Coronary artery (tissue), 2 donors: ENCODE measurements at regions not wholly inside any gene's neighbourhood (a gene's known extent, or its start where the extent isn't known, plus 50 kb on each side); places are given as distances from the start of the nearest gene placed in this dataset.

Experiments
- DNase-seq: peaks from one replicate; pipeline ENCODE4 v3.0.0-alpha.2; 2017; ENCODE audit warnings: low spot score
- H3K27ac ChIP-seq, 2 donors: fragments of 200-600 bp; sonication (generic); one replicate each; pipeline ENCODE4 v1.5.1; 2016 to 2019
- H3K4me3 ChIP-seq: fragments of 200-600 bp; sonication (generic); 2 replicates; pipeline ENCODE4 v1.5.1; 2016; ENCODE audit warnings: mild to moderate bottlenecking, moderate library complexity
- TF ChIP-seq, protein P1 (sequence below): fragments of 200-600 bp; sonication (generic); IDR thresholded peaks from one replicate; pipeline ENCODE4 v1.5.1; 2019; ENCODE audit warnings: antibody characterized with exemption

DNA sequence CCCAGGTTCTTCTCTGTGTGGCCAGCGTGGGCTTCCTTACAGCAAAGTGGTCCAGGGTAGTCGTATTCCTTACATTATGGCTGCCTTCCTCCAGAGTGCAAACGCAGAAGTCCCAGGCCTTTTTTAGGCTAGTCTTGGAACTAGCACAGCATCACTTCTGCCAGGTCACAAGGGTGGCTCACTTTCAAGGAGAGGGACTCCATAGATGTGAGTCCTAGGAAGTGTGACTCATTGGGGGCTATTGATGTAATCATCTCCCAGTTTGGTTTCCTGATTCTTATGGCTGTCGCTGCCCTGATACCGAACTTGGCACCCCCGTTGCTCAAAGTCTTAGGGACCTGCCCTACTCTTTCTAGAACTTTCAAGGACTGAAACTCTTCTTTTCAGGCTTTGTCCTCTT is 140.0 kb downstream of the DCK start:
- TF ChIP-seq, protein P1, sequence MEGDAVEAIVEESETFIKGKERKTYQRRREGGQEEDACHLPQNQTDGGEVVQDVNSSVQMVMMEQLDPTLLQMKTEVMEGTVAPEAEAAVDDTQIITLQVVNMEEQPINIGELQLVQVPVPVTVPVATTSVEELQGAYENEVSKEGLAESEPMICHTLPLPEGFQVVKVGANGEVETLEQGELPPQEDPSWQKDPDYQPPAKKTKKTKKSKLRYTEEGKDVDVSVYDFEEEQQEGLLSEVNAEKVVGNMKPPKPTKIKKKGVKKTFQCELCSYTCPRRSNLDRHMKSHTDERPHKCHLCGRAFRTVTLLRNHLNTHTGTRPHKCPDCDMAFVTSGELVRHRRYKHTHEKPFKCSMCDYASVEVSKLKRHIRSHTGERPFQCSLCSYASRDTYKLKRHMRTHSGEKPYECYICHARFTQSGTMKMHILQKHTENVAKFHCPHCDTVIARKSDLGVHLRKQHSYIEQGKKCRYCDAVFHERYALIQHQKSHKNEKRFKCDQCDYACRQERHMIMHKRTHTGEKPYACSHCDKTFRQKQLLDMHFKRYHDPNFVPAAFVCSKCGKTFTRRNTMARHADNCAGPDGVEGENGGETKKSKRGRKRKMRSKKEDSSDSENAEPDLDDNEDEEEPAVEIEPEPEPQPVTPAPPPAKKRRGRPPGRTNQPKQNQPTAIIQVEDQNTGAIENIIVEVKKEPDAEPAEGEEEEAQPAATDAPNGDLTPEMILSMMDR: no peak
- no peak for DNase-seq
- H3K27ac ChIP-seq: no peak overlapping the region
- H3K4me3 ChIP-seq: no peak overlapping the region

DNA sequence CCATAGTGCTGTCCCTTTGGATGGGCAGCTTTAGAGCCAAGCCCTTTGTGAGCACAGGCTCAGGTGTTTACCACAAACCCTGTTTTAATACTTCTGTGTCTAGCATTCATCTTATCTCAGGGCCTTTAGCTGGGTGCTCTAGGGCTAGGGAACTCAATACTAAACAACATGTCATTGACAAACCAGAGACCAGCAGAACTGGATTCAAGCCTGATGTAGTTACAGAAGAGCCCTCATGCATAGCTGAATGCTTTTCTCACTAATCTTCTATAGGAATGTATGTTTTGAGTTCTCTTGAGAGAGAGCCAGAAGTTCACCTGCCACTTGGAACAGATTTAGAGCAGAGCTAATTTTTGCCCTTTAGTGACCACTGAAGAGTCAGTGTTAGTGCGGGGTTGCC is 142.6 kb downstream of the DCK start:
- DNase-seq: no peak
- Histone ChIP-seq H3K27ac (no peak overlapping the region), H3K4me3 (no peak overlapping the region)
- TF ChIP-seq, protein P1: no peak

DNA sequence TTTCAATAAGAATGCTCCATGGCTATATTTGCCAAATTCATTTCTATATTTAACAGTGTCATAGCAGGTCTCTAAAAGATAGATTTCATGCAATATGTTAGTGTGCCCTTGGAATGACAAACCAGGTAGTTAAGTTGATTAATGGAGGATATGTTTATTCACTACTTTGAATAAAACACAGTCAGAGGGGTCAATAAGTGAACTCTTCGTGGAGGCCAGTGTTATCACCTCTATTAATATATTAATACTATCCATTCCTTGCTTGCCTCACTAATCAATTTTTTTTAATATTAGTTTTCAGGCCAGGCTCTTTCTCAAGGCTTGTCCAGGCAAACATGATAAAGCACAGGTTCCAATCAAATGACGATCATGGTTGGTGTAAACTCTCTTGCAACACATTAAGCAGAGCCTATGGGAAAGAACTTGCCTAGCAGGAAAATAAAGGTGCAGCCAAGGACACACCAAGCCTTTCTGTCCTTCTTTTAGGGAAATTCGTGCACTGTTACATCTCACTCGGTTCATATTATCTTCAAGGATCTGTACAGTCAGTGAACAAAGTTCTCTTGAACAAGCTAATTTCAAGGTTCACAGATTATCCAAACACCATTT is 144.7 kb downstream of the DCK start:
- Histone ChIP-seq H3K4me3 (no peak overlapping the region), H3K27ac (no peak overlapping the region)
- no peak for DNase-seq
- TF ChIP-seq, protein P1: no peak

DNA sequence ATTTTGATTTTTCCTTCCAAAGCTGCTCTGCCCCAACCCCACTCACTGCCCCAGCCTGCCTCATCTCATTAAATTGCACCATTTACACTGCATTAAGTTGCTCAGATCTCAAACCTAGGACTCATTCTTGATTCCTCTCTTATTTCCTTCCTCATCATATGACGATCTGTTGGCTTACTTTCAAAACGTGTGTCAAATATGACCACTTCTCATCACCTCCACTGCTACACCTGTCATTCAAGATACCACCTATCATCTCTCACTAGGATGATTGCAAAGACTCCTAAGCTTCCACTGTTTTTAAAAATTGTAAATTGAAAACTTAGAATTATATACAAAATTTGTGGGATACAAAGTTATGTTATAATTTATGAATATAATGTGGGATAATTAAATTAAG is 147.1 kb downstream of the DCK start:
- no peak overlapping the region for H3K27ac ChIP-seq
- no peak overlapping the region for H3K4me3 ChIP-seq
- TF ChIP-seq, protein P1: no peak
- no peak for DNase-seq

DNA sequence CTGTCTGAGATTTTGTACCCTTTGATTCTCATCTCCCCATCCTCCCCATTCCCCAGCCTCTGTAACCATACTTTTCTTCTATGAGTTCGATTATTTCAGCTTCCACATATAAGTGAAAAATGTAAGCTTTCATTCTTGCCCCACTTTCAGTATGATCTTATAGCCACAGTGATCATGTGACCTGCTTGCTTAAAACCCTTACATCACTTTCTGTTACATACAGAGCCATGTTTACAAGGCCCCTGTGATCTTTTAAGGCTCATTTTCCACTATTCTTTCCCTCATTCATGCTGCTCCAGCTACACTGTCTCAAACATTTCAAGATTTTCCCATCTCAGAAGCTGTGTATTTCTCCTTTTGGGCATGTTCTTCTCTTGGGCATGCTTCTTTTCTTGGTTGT is 147.7 kb downstream of the DCK start:
- TF ChIP-seq, protein P1: no peak
- H3K27ac ChIP-seq: no peak overlapping the region
- DNase-seq: no peak
- H3K4me3 ChIP-seq: no peak overlapping the region

DNA sequence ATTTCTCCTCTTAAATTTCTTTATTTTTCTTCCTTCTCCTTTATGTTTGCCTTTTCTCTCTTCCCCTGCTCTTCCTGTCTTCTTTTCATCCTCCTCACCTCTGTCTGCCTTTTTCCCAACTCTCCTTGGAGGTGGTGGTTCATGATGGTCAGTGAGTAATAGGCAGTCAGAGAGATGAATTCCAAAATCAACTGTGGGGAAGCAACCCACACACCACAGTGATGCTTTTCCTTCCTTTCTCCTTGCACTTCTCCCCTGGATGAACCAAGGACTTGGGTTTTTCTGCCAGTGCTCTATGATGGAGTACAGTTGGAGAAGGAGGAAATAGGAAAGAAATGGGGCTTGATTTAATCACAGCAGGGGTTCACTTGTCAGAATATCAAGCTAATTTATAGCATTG is 153.8 kb downstream of the DCK start:
- H3K27ac ChIP-seq: peak overlapping the region in 1 of 2 donors; percentile 44
- DNase-seq: no peak
- TF ChIP-seq, protein P1: no peak
- H3K4me3 ChIP-seq: no peak overlapping the region

DNA sequence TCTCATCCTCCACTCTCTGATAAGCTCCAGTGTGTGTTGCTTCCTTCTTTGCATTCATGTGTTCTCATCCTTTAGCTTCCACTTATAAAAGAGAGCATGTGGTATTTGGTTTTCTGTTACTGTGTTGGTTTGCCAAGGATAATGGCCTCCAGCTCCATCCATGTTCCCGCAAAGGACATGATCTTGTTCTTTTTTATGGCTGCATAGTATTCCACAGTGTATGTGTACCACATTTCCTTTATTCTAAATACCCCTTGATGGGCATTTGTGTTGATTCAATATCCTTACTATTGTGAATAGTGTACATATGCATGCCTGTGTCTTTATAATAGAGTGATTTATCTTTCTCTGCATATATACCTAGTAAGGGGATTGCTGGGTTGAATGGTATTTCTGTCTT is 155.1 kb downstream of the DCK start:
- no peak overlapping the region for H3K4me3 ChIP-seq
- no peak overlapping the region for H3K27ac ChIP-seq
- TF ChIP-seq, protein P1: no peak
- DNase-seq: no peak
